WTC11 (cell line): ENCODE measurements at regions not wholly inside any gene's neighbourhood (a gene's known extent, or its start where the extent isn't known, plus 50 kb on each side); places are given as distances from the start of the nearest gene placed in this dataset.

Source experiments
- ATAC-seq: fragments of 200-7000 bp; cut with Tn5 transposase; 2 replicates; pipeline ENCODE4 v1.10.0; 2021; ENCODE audit warnings: mild to moderate bottlenecking, moderate library complexity
- CTCF ChIA-PET: fragments of 300-600 bp; sonication (Branson Sonifier 250); formaldehyde crosslinking; loops from one replicate; lab custom pipeline; 2021; ENCODE audit warnings: antibody characterized with exemption; lab: Charles Lee
- POLR2A ChIA-PET: fragments of 350-600 bp; sonication (Branson Sonifier 250); formaldehyde crosslinking; loops from one replicate; lab custom pipeline; 2021; ENCODE audit warnings: antibody characterized with exemption; lab: Charles Lee
- DNase-seq: peaks from one replicate; pipeline ENCODE4 v3.0.0; 2021; ENCODE audit warnings: low spot score
- H3K27ac Mint-ChIP-seq: 2 replicates; pipeline ENCODE4 v1.8.0; 2021; ENCODE audit warnings: mixed read lengths
- H3K27me3 Mint-ChIP-seq: 2 replicates; pipeline ENCODE4 v1.8.0; 2021; ENCODE audit warnings: low read depth, mild to moderate bottlenecking, moderate library complexity, mixed read lengths
- H3K36me3 Mint-ChIP-seq: 2 replicates; pipeline ENCODE4 v1.8.0; 2021; ENCODE audit warnings: mixed read lengths
- H3K4me1 Mint-ChIP-seq: 2 replicates; pipeline ENCODE4 v1.8.0; 2022; ENCODE audit warnings: mixed read lengths
- H3K4me3 Mint-ChIP-seq: 2 replicates; pipeline ENCODE4 v1.8.0; 2021; ENCODE audit warnings: mild to moderate bottlenecking, moderate library complexity, mixed read lengths
- H3K9me3 Mint-ChIP-seq: 2 replicates; pipeline ENCODE4 v1.8.0; 2021; ENCODE audit warnings: mixed read lengths
- CREB1 ChIP-seq: sonication (generic); formaldehyde crosslinking; IDR thresholded peaks from 2 replicates; pipeline ENCODE4 v1.8.0; 2023; ENCODE audit warnings: mild to moderate bottlenecking, missing genetic modification reagents
- CREM ChIP-seq: sonication (generic); formaldehyde crosslinking; IDR thresholded peaks from 2 replicates; pipeline ENCODE4 v1.8.1; 2022; ENCODE audit warnings: mild to moderate bottlenecking, missing genetic modification reagents, moderate library complexity
- ELF4 ChIP-seq: sonication (generic); formaldehyde crosslinking; IDR thresholded peaks from 2 replicates; pipeline ENCODE4 v1.8.1; 2022; ENCODE audit warnings: low read depth, mild to moderate bottlenecking, moderate library complexity, missing genetic modification reagents
- FOXP1 ChIP-seq: sonication (generic); formaldehyde crosslinking; IDR thresholded peaks from 2 replicates; pipeline ENCODE4 v1.8.0; 2022; ENCODE audit warnings: missing genetic modification reagents, mild to moderate bottlenecking, moderate library complexity, borderline replicate concordance
- GTF2I ChIP-seq: fragments of 250-450 bp; sonication (Bioruptor Pico); conservative IDR thresholded peaks from 2 replicates; pipeline ENCODE4 v1.4.0; 2021; ENCODE audit warnings: mild to moderate bottlenecking
- JUN ChIP-seq: sonication (generic); formaldehyde crosslinking; IDR thresholded peaks from 2 replicates; pipeline ENCODE4 v1.8.0; 2023; ENCODE audit warnings: mild to moderate bottlenecking, missing genetic modification reagents
- NFYB ChIP-seq: sonication (generic); formaldehyde crosslinking; conservative IDR thresholded peaks from 2 replicates; pipeline ENCODE4 v1.8.0; 2022; ENCODE audit warnings: low read depth, missing genetic modification reagents
- RORB ChIP-seq: fragments of 250-450 bp; sonication (Bioruptor Pico); IDR thresholded peaks from 2 replicates; pipeline ENCODE4 v1.9.0; 2021; ENCODE audit warnings: mild to moderate bottlenecking
- SMAD4 ChIP-seq: sonication (generic); formaldehyde crosslinking; IDR thresholded peaks from 2 replicates; pipeline ENCODE4 v1.8.0; 2022; ENCODE audit warnings: mild to moderate bottlenecking, missing genetic modification reagents
- ZNF138 ChIP-seq: sonication (generic); formaldehyde crosslinking; conservative IDR thresholded peaks from 2 replicates; pipeline ENCODE4 v1.8.1; 2022; ENCODE audit warnings: mild to moderate bottlenecking, moderate library complexity, missing genetic modification reagents
- ZNF671 ChIP-seq: fragments of 250-450 bp; sonication (Bioruptor Pico); IDR thresholded peaks from 2 replicates; pipeline ENCODE4 v1.8.0; 2021; ENCODE audit warnings: mild to moderate bottlenecking
- TF ChIP-seq, protein P1 (sequence below): sonication (generic); formaldehyde crosslinking; IDR thresholded peaks from 2 replicates; pipeline ENCODE4 v1.8.1; 2023; ENCODE audit warnings: mild to moderate bottlenecking, moderate library complexity, missing genetic modification reagents
- TF ChIP-seq, protein P2 (sequence below): sonication (generic); formaldehyde crosslinking; IDR thresholded peaks from 2 replicates; pipeline ENCODE4 v1.8.1; 2023; ENCODE audit warnings: mild to moderate bottlenecking, missing genetic modification reagents, borderline replicate concordance
- TF ChIP-seq, protein P3 (sequence below): sonication (generic); formaldehyde crosslinking; IDR thresholded peaks from 2 replicates; pipeline ENCODE4 v1.8.1; 2023; ENCODE audit warnings: mild to moderate bottlenecking, missing genetic modification reagents
- TF ChIP-seq, protein P4 (sequence below): fragments of 250-450 bp; sonication (Bioruptor Pico); IDR thresholded peaks from 2 replicates; pipeline ENCODE4 v1.9.0; 2021; ENCODE audit warnings: mild to moderate bottlenecking, borderline replicate concordance
- TF ChIP-seq, protein P5 (sequence below): fragments of 250-450 bp; sonication (Bioruptor Pico); IDR thresholded peaks from 2 replicates; pipeline ENCODE4 v2.1.2; 2022; ENCODE audit warnings: mild to moderate bottlenecking, moderate library complexity
- TF ChIP-seq, protein P6 (sequence below): sonication (generic); formaldehyde crosslinking; IDR thresholded peaks from 2 replicates; pipeline ENCODE4 v1.8.0; 2022; ENCODE audit warnings: mild to moderate bottlenecking, missing genetic modification reagents

DNA sequence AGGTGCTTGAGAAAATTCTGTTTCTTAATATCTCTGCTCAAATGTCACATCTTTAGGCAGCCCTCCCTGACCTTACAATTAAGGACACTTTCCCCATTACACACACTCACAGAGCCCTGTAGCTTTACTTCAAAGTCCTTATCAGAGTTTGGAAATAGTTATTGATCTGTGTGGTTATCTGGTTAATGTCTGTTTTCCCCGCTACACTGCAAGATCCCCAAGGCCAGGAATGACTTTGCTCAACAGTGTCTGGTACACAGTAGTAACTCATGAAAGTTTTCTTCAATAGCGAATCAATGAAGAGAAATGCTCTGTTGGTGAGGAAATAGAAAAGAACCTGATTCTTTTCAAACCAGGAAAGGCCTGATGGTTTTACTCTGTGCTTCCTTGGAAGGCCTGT is 554.4 kb downstream of the REEP3 start:
- Mint-ChIP-seq H3K4me3 (no peak overlapping the region), H3K4me1 (0 out of 2 replicates have a peak, but pooled peaks cover 2% of the 10 kb centered on the region), H3K27ac (no peak overlapping the region), H3K27me3 (no peaks in the 10 kb centered on the region; the same call in 1 of the 2 replicates), H3K36me3 (no peaks in the 10 kb centered on the region), H3K9me3 (no peaks in the 10 kb centered on the region)
- no peak for ATAC-seq
- CTCF ChIA-PET, result interaction anchor here (1.0 kb wide), 3 partner anchors 11 to 99 kb away, joined by 3 to 6 read pairs (median 5); no protein-coding TSS in a partner anchor
- DNase-seq, result no peak
- POLR2A ChIA-PET, result no interaction called here
- TF ChIP-seq CREM (CRISPR knock-in tag) (no peak), ELF4 (no peak), GTF2I (CRISPR knock-in tag) (no peak), ZNF671 (CRISPR knock-in tag) (no peak), JUN (CRISPR knock-in tag) (no peak), NFYB (CRISPR knock-in tag) (no peak)
- TF ChIP-seq, protein P1, sequence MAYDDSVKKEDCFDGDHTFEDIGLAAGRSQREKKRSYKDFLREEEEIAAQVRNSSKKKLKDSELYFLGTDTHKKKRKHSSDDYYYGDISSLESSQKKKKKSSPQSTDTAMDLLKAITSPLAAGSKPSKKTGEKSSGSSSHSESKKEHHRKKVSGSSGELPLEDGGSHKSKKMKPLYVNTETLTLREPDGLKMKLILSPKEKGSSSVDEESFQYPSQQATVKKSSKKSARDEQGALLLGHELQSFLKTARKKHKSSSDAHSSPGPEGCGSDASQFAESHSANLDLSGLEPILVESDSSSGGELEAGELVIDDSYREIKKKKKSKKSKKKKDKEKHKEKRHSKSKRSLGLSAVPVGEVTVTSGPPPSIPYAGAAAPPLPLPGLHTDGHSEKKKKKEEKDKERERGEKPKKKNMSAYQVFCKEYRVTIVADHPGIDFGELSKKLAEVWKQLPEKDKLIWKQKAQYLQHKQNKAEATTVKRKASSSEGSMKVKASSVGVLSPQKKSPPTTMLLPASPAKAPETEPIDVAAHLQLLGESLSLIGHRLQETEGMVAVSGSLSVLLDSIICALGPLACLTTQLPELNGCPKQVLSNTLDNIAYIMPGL (CRISPR knock-in tag), result no peak
- TF ChIP-seq, protein P2, sequence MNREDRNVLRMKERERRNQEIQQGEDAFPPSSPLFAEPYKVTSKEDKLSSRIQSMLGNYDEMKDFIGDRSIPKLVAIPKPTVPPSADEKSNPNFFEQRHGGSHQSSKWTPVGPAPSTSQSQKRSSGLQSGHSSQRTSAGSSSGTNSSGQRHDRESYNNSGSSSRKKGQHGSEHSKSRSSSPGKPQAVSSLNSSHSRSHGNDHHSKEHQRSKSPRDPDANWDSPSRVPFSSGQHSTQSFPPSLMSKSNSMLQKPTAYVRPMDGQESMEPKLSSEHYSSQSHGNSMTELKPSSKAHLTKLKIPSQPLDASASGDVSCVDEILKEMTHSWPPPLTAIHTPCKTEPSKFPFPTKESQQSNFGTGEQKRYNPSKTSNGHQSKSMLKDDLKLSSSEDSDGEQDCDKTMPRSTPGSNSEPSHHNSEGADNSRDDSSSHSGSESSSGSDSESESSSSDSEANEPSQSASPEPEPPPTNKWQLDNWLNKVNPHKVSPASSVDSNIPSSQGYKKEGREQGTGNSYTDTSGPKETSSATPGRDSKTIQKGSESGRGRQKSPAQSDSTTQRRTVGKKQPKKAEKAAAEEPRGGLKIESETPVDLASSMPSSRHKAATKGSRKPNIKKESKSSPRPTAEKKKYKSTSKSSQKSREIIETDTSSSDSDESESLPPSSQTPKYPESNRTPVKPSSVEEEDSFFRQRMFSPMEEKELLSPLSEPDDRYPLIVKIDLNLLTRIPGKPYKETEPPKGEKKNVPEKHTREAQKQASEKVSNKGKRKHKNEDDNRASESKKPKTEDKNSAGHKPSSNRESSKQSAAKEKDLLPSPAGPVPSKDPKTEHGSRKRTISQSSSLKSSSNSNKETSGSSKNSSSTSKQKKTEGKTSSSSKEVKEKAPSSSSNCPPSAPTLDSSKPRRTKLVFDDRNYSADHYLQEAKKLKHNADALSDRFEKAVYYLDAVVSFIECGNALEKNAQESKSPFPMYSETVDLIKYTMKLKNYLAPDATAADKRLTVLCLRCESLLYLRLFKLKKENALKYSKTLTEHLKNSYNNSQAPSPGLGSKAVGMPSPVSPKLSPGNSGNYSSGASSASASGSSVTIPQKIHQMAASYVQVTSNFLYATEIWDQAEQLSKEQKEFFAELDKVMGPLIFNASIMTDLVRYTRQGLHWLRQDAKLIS, result no peak

DNA sequence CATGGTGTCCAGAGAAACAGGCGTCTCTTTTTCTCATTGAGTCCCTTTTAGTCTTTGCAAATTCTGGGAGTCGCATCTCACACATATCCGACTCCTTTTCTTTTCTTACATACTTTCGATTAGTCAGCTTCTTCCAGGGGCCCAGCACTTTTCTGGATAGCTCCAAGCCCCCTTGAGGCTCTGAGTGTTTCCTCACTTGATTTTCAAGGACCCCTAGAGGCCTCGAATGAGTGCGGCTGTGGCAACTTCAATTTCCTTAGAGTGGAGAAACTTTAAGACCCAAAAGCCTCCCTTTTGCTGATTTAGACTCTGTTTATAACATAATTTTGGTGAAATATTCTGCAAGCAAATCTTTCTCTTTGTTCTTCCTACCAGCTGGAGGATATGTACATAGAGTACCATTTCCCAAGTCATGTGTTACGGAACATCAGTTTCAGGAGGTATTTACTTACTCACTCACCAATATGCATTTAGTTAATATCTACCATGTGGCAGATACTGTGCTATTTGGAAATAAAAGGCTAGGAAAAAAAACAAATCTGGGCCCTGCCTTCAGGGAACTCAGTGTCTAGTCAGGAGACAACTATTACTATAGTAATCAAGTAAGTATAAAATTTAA is 555.2 kb downstream of the REEP3 start:
- POLR2A ChIA-PET, result no interaction called here
- peak; percentile 73 for ATAC-seq
- H3K36me3 Mint-ChIP-seq, result no peaks in the 10 kb centered on the region

More for the DNA sequence above, 555.2 kb downstream of the REEP3 start:
- no peaks in the 10 kb centered on the region; the same call in none of the 2 replicates for H3K27me3 Mint-ChIP-seq
- TF ChIP-seq CREB1 (CRISPR knock-in tag) (no peak), RORB (CRISPR knock-in tag) (no peak), SMAD4 (CRISPR knock-in tag) (no peak), FOXP1 (CRISPR knock-in tag) (no peak), ZNF138 (CRISPR knock-in tag) (no peak)
- TF ChIP-seq, protein P3, sequence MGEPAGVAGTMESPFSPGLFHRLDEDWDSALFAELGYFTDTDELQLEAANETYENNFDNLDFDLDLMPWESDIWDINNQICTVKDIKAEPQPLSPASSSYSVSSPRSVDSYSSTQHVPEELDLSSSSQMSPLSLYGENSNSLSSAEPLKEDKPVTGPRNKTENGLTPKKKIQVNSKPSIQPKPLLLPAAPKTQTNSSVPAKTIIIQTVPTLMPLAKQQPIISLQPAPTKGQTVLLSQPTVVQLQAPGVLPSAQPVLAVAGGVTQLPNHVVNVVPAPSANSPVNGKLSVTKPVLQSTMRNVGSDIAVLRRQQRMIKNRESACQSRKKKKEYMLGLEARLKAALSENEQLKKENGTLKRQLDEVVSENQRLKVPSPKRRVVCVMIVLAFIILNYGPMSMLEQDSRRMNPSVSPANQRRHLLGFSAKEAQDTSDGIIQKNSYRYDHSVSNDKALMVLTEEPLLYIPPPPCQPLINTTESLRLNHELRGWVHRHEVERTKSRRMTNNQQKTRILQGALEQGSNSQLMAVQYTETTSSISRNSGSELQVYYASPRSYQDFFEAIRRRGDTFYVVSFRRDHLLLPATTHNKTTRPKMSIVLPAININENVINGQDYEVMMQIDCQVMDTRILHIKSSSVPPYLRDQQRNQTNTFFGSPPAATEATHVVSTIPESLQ, result no peak
- TF ChIP-seq, protein P4, sequence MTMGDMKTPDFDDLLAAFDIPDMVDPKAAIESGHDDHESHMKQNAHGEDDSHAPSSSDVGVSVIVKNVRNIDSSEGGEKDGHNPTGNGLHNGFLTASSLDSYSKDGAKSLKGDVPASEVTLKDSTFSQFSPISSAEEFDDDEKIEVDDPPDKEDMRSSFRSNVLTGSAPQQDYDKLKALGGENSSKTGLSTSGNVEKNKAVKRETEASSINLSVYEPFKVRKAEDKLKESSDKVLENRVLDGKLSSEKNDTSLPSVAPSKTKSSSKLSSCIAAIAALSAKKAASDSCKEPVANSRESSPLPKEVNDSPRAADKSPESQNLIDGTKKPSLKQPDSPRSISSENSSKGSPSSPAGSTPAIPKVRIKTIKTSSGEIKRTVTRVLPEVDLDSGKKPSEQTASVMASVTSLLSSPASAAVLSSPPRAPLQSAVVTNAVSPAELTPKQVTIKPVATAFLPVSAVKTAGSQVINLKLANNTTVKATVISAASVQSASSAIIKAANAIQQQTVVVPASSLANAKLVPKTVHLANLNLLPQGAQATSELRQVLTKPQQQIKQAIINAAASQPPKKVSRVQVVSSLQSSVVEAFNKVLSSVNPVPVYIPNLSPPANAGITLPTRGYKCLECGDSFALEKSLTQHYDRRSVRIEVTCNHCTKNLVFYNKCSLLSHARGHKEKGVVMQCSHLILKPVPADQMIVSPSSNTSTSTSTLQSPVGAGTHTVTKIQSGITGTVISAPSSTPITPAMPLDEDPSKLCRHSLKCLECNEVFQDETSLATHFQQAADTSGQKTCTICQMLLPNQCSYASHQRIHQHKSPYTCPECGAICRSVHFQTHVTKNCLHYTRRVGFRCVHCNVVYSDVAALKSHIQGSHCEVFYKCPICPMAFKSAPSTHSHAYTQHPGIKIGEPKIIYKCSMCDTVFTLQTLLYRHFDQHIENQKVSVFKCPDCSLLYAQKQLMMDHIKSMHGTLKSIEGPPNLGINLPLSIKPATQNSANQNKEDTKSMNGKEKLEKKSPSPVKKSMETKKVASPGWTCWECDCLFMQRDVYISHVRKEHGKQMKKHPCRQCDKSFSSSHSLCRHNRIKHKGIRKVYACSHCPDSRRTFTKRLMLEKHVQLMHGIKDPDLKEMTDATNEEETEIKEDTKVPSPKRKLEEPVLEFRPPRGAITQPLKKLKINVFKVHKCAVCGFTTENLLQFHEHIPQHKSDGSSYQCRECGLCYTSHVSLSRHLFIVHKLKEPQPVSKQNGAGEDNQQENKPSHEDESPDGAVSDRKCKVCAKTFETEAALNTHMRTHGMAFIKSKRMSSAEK (CRISPR knock-in tag), result no peak
- TF ChIP-seq, protein P5, sequence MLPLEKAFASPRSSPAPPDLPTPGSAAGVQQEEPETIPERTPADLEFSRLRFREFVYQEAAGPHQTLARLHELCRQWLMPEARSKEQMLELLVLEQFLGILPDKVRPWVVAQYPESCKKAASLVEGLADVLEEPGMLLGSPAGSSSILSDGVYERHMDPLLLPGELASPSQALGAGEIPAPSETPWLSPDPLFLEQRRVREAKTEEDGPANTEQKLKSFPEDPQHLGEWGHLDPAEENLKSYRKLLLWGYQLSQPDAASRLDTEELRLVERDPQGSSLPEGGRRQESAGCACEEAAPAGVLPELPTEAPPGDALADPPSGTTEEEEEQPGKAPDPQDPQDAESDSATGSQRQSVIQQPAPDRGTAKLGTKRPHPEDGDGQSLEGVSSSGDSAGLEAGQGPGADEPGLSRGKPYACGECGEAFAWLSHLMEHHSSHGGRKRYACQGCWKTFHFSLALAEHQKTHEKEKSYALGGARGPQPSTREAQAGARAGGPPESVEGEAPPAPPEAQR (CRISPR knock-in tag), result no peak
- TF ChIP-seq, protein P6, sequence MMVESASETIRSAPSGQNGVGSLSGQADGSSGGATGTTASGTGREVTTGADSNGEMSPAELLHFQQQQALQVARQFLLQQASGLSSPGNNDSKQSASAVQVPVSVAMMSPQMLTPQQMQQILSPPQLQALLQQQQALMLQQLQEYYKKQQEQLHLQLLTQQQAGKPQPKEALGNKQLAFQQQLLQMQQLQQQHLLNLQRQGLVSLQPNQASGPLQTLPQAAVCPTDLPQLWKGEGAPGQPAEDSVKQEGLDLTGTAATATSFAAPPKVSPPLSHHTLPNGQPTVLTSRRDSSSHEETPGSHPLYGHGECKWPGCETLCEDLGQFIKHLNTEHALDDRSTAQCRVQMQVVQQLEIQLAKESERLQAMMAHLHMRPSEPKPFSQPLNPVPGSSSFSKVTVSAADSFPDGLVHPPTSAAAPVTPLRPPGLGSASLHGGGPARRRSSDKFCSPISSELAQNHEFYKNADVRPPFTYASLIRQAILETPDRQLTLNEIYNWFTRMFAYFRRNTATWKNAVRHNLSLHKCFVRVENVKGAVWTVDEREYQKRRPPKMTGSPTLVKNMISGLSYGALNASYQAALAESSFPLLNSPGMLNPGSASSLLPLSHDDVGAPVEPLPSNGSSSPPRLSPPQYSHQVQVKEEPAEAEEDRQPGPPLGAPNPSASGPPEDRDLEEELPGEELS (CRISPR knock-in tag), result no peak
- no peaks in the 10 kb centered on the region for H3K9me3 Mint-ChIP-seq
- H3K4me1 Mint-ChIP-seq, result 0 out of 2 replicates have a peak, but pooled peaks cover 2% of the 10 kb centered on the region
- no peak for DNase-seq
- no peak overlapping the region for H3K27ac Mint-ChIP-seq
- CTCF ChIA-PET, result interaction anchor here (1.0 kb wide), 3 partner anchors 10 to 100 kb away, joined by 3 to 6 read pairs (median 5); no protein-coding TSS in a partner anchor
- H3K4me3 Mint-ChIP-seq, result no peak overlapping the region
